DLD1 (cell line): ENCODE measurements at regions not wholly inside any gene's neighbourhood (a gene's known extent, or its start where the extent isn't known, plus 50 kb on each side); places are given as distances from the start of the nearest gene placed in this dataset.

ENCODE experiments used
- in situ Hi-C: cut with HindIII; loops from 2 replicates; pipeline ENCODE4 v1.10.0; 2017; ENCODE audit warnings: low sequenced_read_pairs

DNA sequence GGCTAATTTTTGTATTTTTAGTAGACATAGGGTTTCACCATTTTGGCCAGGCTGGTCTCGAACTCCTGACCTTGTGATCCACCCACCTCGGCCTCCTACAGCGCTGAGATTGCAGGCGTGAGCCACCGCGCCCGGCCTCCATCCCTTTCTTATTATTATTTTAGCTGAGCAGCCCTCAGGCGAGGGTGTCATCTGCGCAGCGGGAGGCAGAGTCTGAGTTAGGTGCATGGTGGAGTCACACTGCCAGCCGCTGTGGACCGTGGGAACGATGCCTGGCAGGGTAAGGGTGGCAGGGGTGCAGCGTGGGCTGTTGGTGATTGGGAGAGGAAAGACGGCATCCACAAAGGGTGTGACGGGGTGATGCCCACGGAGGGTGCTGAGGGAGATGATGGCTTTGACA lies 491.8 kb upstream of the FAT1 start:
- in situ Hi-C loops = no loop called here

DNA sequence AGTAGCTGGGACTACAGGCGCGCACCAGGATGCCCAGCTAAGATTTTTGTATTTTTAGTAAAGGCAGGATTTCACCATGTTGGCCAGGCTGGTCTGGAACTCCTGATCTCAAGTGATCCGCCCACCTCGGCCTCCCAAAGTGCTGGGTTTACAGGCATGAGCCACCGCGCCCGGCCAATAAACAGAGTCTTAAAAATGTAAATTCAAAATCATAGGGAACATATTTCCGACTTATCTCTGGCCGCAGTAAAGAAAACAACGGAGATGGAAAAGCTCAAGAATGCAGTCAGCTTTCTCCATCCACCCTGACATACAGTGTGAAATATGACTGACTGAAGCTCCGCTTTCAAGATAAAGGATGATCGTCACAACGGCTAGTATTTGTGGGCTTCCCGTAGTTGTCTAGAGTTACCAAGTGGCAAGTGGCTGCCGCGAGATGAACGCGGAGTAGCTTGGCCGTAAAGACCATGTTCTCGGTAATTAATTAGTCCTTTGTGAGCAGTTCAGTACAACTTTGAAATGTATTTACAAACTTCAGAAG lies 495.1 kb upstream of the FAT1 start:
- in situ Hi-C loops = no loop called here

DNA sequence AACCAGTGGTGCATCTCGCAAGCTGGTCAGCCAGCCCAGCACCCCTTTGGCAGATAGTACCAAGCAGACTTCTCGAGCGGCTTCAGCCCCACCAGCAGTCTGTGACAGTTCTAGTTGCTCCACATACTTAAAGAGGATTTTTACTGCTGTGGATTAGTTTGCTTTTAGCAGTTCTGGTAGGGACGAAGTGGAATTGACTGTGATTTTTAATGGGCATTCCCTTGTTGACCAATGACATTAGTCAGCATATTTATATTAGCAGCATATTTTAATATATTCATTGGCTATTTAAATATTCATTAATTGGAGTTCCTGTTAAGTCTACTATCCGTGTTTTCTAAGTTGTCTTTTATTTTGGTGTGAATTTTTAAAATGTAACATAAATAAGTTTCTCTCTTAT lies 500.9 kb upstream of the FAT1 start:
- in situ Hi-C loops = no loop called here

DNA sequence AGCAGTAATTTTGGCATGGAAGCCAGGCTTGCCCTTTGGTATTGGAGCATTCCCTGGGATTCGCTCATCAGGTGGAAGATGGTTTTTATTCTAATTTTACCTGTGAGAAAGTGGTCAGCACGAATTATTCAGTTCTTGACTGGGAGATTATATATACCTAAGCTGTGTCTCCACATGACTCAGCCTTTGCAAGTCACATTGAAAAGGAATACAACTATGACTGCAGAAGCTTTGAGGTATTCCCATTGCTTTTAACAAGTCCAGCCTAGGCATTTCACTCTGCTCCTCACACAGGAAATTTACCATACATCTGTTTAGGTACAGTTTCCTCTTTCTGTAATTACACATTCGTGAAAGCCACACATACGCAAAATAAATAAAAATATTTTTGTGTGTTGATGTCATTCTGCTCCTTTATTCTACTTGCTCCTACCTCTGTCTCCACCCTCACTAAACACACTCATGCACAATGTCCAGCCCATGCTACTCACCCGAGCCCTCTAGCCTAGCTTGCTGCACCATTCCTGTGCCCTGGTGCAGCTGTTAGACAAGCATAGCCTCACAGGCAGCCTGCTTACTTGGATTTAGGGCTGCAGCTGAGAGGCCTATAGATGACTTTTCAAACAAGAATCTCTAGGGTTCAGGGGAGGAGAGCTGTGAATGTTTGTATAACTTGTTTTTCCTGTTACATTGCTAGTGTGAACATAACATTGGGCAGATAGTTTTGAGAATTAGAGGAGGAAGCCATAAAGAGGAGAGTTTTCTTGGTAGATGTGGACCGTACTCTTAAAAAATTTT lies 504.4 kb upstream of the FAT1 start:
- in situ Hi-C loops = no loop called here

DNA sequence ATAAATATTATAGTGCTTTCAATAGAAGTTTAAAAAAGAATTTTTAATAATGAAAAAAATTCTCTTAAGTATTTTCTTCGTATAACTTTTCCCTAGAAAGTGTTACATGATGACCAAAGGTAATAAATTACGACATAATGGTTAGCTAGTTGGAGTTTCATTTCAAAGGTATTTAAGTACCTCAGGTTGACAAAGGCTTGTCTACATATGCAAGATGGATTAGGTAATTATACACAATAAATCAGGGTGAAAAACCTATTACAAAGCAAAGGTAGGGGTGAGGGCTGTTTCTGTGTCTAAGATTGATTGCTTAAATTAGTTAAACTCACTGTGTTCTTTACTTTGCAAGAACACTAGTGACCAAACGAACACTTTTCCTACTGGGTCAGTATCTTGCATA lies 508.5 kb upstream of the FAT1 start:
- in situ Hi-C loops = no loop called here

DNA sequence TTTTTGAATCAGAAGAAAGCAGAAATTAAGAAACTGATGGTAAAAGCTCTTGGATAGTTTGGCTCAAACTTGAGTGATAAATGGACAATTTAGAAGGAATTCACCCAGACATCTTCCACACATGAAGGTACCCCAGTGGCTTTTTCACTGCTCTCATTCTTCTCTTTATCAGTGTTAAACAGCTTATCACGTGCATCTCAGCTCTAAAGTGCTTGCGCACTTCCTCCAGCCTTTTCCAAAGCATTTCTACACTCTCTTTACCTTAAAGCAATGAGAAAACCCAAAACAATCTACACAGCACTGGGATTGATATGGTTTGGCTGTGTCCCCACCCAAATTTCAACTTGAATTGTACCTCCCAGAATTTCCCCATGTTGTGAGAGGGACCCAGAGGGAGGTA lies 509.1 kb upstream of the FAT1 start:
- in situ Hi-C loops = no loop called here

DNA sequence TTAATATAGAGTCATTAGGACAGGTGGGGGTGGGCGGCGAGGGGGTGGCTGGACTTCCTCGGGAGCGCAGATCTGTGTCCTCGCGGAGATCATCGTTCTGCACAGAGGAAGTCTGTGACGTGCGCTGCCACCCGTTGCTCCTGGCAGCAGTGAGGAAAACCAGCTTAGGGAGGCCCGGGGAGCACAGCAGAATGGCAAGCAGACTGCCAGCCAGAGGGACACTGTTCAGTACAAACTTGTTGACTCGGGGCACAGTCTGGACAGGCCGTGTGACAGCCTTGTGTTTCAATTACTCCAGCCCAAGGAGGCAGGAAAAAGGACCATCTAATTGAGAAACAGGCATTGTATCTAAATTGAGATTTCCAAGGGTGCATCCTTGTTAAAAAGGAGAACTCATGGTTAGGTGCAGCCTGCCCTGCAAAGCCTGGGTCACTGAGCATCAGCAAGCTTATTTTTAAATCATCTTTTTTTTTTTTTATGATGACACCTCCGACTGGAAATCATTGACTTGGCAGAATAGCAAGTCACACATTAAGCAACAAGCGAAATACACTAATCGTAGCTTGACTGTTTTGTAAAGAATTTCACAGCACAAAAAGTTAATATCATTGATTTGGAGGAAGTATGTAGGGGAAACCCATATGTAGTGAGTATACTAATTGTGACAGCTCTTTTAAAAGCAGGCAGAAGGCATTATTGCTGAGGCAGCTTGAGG lies 512.0 kb upstream of the FAT1 start:
- in situ Hi-C loops = no loop called here

DNA sequence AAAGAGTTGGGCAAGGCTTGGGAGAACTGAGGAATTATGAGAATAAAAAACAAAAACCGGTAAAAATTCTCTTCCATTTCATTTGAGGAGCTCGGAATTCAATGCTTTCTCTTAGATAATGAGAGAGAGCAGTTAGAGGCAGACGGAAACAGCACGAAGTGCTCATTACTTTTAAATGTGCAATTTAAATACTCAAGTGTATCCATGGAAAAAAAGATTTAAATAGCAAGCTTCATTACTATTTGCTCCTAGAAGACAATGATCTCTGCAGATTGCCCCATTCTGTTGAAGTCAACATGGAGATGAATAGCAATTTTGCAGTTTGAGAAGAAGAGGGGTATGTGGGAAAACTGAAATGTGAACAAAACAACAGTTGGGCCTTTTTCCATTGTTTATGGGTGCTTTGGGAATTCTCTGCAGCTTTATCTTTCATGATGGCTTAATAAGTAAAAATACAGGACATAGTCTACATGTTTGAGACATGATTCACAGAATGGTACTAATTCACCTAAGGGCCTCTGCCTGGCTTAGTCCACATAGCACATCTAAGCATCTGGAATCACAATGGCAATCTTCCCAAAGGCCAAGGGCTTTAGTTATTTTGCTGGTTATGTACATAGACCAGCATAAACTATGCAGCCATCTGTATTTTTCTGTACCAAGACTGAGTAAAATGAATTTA lies 512.7 kb upstream of the FAT1 start:
- in situ Hi-C loops = no loop called here

DNA sequence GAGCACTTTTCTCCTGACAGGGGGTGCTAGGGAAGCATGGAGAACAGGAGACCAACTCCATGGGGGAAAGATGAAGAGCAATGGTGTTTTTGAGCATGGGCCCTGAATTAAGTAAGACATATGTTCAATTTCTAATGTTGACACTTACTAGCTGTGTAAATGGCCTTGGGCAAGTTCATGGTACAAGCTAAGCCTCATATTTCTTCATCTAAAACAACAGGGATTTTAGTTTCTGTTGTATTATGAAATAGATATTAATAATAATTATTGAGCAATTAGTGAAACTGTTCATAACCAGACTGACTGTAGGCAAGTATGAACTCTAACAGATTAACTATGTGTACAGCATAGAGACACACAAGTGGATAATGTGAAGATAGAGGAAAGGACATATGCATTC lies 515.0 kb upstream of the FAT1 start:
- in situ Hi-C loops = no loop called here

DNA sequence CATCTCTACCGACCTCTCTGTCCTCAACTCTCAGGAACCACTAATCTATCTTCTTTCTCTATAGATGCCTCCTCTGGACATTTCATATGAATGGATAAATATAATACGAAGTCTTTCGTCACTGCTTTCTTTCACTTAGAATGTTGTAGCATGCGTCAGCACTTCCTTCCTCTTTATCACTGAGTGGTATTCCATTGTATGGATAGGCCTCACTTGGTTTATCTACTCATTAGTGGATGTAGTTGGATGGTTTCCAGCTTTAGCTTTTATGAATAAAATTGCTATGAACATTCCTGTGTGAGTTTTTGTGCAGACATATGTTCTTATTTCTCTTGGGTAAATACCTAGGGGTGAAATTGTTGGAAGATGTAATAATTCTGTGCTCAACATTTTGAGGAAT lies 528.2 kb upstream of the FAT1 start:
- in situ Hi-C loops = no loop called here

DNA sequence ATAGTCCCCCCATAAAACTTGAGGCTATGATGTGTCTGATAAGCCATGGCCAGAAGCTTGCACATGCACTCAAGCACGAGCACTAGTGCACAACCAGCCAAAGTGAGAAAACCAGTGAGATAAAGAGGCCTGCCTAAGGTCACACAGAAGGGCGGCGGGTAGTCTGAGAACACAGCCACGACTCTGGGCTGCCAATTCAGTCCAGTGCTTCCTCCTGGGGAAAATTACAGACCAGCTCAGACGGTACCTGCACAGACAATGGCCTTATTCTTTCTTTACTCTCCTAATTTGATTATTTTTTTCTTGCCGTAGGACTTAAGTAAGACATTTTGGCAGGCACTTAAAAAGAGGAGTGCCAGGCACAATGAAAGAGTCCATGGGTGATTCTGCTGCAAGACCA lies 533.2 kb upstream of the FAT1 start:
- in situ Hi-C loops = no loop called here

DNA sequence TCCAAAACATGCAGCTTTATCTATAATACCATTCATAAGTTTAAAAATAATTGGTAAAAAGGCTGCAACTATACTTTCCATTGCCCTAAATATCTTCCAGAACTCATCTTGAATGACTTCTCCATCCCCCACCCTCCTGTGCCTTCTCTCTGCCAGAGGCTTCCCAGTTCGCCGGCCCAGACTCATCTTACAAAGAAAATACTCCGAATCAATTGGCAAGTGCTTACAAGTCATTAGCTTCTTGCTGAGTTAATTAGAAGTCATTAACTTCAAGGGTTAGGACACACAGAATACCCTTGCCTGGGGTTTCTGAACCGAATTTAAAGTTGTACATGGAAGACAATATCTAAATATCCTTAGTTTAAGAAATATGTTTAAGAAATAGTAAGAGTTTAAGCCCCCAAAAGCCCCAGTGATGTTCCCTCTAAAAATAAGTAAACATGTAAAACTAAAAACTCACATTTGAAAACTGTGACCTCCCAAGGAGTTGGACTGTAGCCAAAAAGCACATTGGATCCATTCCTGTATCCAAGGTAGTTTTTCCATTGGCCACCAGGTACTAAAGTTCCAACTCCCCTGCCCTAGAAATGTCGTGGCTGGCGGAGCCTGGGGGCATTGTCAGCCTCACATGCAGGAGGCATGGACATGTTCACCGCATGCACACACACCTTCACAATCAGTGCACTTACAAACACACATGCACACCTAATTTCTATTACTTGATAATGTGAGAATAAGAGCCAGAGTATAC lies 535.2 kb upstream of the FAT1 start:
- in situ Hi-C loops = no loop called here

DNA sequence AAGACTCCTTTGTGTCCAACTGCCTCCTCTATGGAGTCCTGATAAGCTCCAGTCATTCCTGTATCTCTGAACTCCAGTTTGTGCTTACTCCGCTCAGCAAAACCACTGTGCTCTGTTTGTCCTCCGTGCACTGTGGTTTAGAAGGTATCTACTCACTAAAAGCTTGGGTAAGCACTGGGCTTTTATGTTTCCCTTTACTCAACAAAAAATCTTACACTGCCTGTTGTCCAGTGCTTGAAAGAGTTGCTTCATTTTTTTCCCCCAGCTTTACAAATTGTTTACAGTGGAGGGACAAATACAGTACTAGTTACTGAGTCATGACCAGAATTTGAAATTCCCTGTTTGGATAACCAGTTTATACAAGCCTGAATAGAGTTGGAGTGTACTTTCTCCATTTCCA lies 545.3 kb upstream of the FAT1 start:
- in situ Hi-C loops = no loop called here

DNA sequence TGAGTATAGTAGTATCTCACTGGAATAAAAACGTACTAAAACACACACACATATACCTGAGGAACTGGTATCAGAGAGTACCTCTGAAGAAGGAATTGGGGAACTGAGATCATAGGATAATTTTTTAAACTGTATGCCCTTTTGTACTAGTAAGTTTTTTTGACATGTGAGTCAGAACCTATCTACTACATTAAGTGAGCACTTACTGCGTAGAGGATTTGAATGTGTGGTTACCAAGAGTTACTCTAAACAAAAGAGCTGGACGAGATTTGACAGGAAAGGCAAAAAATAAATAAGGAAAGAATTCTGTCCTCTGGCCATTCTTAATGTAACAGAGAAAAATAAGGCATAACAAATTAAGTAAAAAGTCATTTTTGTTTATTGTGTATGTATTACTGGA lies 546.5 kb upstream of the FAT1 start:
- in situ Hi-C loops = no loop called here

DNA sequence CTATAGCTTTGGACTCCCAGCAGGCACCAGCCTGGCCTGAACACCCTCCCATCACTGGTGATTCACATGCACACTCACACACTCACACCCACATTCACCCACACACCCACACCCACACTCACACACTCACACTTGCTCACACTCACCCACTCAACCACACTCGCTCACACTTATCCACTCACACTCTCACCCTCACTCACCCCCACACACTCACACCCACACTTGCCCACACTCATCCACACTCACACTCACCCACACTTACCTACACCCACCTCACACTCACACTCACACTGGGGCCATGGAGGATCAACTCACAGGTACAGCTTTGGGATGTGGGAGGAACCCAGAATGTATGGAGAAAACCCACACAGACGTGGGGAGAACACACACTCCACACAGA lies 548.2 kb upstream of the FAT1 start:
- in situ Hi-C loops = no loop called here

DNA sequence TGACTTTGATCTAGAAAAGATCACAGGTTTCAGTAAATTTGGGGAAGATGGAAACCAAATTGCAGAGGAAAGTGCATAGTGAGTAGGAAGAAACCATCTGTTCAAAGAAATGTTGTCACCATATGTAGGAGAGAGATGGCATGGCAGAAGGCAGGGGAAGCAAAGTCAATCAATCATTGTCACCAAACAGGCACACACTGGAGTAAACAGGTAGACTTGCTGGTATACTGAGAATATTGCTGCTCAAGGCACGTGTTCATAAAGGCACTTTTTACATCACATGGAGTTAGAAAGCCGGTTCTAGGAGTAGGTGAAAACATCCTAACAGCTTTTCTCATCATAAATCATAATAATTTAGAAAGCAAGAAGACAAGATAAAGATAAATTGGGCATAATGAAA lies 550.5 kb upstream of the FAT1 start:
- in situ Hi-C loops = no loop called here

DNA sequence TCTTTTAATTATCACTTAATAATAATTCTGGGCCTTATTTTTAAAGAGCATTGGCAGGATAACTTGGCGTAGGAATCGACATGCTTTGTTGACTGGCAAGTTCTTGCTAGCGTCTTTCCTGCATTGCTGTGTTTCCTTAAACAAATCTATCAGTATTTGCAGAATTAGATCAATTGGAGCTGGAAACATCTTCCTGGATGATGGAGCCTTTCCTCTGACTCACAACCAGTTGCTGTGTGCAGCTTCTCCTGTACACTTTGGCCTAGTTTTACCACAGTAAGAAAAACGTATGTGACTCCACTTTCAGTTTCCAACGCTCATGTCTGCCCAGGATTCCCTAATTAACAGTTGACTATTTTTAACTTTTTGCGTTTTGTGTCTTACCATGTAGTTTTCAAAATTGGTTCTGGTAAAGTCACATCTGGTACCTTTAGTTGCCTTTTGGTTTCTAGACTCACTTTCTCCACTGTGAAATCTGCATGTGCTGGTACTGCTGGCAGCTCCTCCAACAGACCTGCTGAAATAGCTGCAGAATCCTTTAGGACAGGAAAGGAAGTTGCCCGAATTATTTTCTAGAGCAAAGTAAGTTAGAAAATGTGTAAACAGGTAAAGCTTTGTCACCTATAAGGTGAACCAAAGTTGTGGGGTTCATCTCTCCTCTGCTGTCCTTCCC lies 553.2 kb upstream of the FAT1 start:
- in situ Hi-C loops = no loop called here

DNA sequence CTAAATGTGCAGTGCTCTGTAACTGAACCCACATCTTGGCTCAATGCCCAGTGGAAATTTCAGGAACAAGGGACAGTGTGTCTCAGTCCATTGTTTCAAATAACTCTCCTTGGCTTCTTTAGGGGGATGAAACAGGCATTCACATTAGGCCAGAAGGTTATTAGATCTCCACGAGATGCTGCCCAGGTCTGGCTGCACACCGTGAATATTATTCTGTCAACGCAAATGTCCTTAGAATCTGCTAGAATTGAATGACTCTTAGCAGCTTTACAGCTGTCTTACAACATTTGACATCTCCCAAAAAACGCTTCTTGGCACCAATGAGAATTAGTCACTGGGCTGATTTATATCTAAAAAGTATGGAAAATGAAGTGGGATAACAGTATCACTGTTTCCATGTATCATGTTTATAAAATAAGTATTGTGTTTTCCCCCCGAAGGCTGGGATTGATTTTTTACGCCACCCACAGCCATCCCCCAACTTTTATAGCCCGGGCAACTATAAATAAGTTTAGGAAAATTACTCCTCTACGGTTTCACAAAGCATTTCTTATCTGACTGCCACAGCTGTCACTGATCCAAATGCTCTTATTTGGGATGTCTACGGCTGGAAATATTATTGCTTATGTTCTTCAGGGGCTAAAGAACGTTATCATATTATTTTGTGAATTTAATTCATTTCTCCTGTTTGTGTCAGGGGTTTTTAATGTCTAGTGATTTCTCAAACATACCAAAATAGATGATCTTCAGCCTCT lies 559.7 kb upstream of the FAT1 start:
- in situ Hi-C loops = no loop called here

DNA sequence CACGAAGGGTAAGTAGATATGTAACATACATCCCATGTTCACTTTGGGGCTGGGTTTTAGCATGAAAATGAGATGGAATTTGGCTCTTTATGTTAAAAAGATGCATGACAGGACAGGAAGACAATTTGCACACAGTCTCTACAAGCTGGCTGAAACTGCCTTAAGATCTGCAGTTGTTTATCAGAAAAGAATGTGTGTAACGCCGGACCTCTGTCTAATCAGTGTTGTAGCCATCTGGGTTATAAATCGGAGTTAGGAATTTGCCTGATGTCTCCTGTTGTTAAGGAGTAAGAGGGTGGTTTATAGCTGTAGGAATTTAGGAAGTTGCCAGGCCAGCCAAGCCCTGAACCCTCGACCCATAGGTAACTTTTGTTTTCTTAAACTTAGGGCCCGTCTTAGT lies 562.9 kb upstream of the FAT1 start:
- in situ Hi-C loops = no loop called here

DNA sequence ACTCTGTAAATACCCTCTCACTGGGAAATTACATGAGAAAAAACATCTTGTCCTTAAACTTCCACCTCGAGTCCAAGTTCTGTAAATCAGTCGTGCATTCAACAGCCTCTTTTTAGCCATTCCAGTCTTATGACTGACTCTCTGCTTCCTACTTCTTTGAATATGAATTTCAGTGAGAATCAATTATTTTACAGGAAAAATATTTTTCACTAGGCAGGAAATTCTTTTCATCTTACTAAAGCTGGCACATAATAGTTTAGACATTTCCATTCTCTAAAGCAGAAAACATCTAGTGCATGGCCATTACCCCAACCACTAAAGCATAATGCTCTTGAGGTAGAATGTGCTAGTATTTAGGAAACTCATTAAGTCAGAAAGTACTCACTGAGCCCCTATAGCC lies 565.7 kb upstream of the FAT1 start:
- in situ Hi-C loops = no loop called here
